ENCODE measurements at regions not wholly inside any gene's neighbourhood (a gene's known extent, or its start where the extent isn't known, plus 50 kb on each side); places are given as distances from the start of the nearest gene placed in this dataset.

DNA sequence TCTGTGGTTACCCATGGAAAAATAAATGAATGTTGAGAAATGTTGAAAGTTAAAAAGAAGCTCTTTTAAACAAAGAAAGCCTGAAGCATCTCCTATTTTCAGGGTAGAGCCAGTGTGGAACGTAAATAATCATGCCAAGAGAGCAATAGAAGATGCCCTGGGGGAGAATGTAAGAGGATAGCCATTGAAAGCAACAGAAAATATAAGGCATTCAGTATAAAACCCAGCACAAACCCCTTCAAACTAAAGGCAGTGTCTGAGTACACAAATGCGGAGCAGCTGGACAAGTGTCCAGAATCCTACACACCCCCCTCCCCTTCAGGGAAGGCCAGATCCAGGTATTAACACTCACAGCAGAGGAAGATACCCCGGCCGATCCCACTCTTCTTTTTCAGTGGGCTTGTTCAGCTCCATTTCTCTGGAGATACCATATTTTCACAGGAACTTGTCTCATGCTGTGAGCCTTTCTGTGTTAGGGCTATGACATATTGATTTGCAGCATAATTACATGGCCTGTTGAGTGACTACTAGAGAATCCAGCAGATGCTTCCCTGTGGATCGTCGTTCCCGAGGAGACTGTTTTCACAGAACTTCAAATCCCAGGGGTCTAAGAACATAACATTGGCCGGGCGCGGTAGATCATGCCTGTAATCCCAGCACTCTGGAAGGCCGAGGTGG, 101.2 kb downstream of the PLK2 start:
- intact Hi-C loops (cut with DNase I; ENCODE audit: low total_unique reads) (no loop called here), in situ Hi-C loops (cut with MboI; ENCODE audit: low sequenced_read_pairs in 4 of 4) (no loop called here)
- H3K27ac ChIP-seq = no peak overlapping the region
- no peak for TF ChIP-seq POLR2A (IDR thresholded peaks at IDR 0.05)
- TF ChIP-seq, protein P1, sequence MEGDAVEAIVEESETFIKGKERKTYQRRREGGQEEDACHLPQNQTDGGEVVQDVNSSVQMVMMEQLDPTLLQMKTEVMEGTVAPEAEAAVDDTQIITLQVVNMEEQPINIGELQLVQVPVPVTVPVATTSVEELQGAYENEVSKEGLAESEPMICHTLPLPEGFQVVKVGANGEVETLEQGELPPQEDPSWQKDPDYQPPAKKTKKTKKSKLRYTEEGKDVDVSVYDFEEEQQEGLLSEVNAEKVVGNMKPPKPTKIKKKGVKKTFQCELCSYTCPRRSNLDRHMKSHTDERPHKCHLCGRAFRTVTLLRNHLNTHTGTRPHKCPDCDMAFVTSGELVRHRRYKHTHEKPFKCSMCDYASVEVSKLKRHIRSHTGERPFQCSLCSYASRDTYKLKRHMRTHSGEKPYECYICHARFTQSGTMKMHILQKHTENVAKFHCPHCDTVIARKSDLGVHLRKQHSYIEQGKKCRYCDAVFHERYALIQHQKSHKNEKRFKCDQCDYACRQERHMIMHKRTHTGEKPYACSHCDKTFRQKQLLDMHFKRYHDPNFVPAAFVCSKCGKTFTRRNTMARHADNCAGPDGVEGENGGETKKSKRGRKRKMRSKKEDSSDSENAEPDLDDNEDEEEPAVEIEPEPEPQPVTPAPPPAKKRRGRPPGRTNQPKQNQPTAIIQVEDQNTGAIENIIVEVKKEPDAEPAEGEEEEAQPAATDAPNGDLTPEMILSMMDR (IDR thresholded peaks at IDR 0.05 in 4 of 5, conservative IDR thresholded peaks at IDR 0.05 in 1 of 5) = no peak
- no peaks in the 10 kb centered on the region for H3K9me3 ChIP-seq
- ATAC-seq (no peak), DNase-seq (no peak)
- H3K27me3 ChIP-seq = no peaks in the 10 kb centered on the region
- H3K36me3 ChIP-seq = no peaks in the 10 kb centered on the region
- H3K4me3 ChIP-seq = no peak overlapping the region
- no peaks in the 10 kb centered on the region for H3K4me1 ChIP-seq

DNA sequence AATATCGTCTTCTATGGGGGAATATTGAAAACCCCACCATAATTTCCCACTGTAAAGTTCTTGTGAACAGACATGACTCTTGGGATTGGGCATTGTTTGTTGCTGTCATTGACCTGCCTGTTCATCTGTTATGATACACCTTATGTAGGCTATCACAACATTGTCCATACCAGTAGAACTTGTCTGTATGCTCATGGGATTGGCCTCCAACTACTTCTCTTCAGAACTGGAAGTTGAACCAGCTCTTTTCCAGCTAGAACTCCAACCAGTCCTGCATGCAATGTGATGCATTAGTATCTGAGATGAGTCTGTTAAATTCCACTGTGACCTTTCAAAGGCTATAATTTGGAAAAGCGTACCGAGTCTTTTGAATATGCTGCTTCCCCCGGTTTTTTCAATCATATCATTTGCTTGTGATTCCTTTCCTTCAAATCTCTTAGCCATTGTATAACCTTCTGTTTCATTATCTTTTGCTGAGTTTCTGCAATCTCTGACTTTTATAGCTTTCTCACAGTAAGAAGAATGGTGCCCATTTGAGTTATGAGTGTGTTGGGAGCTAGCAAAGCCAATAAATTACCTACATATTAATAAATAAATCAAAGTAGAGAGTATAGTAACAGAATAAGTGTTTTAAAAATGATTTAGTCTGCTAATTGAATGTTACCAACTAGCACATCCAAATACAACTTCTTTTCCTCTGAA, 101.9 kb downstream of the PLK2 start:
- intact Hi-C loops (cut with DNase I; ENCODE audit: low total_unique reads) = no loop called here
- in situ Hi-C loops (cut with MboI; ENCODE audit: low sequenced_read_pairs in 4 of 4) = no loop called here

DNA sequence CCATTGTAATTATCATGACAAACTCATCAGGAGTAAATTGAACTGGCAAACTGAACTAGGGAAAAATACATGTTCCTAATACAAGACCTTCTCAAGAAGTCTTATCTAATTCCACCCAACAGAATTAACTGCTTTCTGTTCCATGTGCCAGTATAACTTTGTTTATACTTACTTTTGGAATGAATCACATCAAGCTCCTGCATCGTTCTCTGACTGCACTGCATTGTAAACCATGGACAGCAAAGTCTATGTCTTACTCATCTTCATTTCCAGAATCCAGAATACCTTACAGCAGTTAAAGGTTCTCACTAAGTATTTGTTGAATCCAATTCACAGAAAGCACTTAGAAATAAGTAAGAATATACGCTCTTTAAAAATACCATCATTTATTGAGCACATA, 102.8 kb downstream of the PLK2 start:
- Histone ChIP-seq H3K27ac (no peak overlapping the region), H3K4me3 (no peak overlapping the region), H3K4me1 (no peaks in the 10 kb centered on the region), H3K9me3 (no peaks in the 10 kb centered on the region), H3K36me3 (no peaks in the 10 kb centered on the region), H3K27me3 (no peaks in the 10 kb centered on the region)
- DNase-seq (no peak), ATAC-seq (no peak)
- intact Hi-C loops (cut with DNase I; ENCODE audit: low total_unique reads) = no loop called here
- TF ChIP-seq, protein P1 (IDR thresholded peaks at IDR 0.05 in 4 of 5, conservative IDR thresholded peaks at IDR 0.05 in 1 of 5) = no peak
- no peak for TF ChIP-seq POLR2A (IDR thresholded peaks at IDR 0.05)
- in situ Hi-C loops (cut with MboI; ENCODE audit: low sequenced_read_pairs in 4 of 4) = no loop called here

More for the DNA sequence above, 101.9 kb downstream of the PLK2 start:
- DNase-seq (no peak), ATAC-seq (no peak)
- Histone ChIP-seq H3K4me1 (no peaks in the 10 kb centered on the region), H3K27me3 (no peaks in the 10 kb centered on the region), H3K36me3 (no peaks in the 10 kb centered on the region), H3K9me3 (no peaks in the 10 kb centered on the region), H3K27ac (no peak overlapping the region), H3K4me3 (no peak overlapping the region)
- TF ChIP-seq, protein P1 (IDR thresholded peaks at IDR 0.05 in 4 of 5, conservative IDR thresholded peaks at IDR 0.05 in 1 of 5) = no peak
- no peak for TF ChIP-seq POLR2A (IDR thresholded peaks at IDR 0.05)

DNA sequence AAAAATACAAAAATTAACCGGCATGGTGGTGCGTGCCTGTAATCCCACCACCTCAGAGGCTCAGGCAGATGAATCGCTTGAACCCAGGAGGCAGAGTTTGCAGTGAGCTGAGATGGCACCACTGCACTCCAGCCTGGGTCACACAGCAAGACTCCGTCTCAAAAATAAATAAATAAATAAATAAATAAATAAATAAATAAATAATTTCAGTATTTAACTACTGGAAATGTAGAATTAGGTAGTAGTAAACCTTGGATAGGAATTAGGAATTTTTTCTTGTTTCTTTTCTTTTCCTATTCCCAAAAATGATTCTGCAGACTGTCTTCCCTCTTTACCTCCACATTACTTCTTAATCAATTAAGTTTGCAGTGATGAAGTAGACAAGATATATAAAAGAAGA, 103.2 kb downstream of the PLK2 start:
- in situ Hi-C loops (cut with MboI; ENCODE audit: low sequenced_read_pairs in 4 of 4) = no loop called here

More for the DNA sequence above, 103.2 kb downstream of the PLK2 start:
- no peak for DNase-seq
- intact Hi-C loops (cut with DNase I; ENCODE audit: low total_unique reads) = no loop called here
- no peak for ATAC-seq
- Histone ChIP-seq H3K9me3 (no peaks in the 10 kb centered on the region), H3K36me3 (no peaks in the 10 kb centered on the region), H3K27ac (no peak overlapping the region), H3K27me3 (no peaks in the 10 kb centered on the region), H3K4me3 (no peak overlapping the region), H3K4me1 (no peaks in the 10 kb centered on the region)
- TF ChIP-seq, protein P1 (IDR thresholded peaks at IDR 0.05 in 4 of 5, conservative IDR thresholded peaks at IDR 0.05 in 1 of 5) = no peak
- TF ChIP-seq POLR2A (IDR thresholded peaks at IDR 0.05) = no peak
